KMS-11 (cell line): ENCODE measurements at regions not wholly inside any gene's neighbourhood (a gene's known extent, or its start where the extent isn't known, plus 50 kb on each side); places are given as distances from the start of the nearest gene placed in this dataset.

ENCODE experiments used
- H2AFZ ChIP-seq: fragments of 200-600 bp; sonication (generic); 2 replicates; pipeline ENCODE4 v1.6.1; 2016; ENCODE audit warnings: antibody characterized with exemption, mixed run types, low read depth
- H3K27ac ChIP-seq: fragments of 200-600 bp; sonication (generic); 2 replicates; pipeline ENCODE4 v1.6.1; 2016; ENCODE audit warnings: mild to moderate bottlenecking, mixed run types
- H3K27me3 ChIP-seq: fragments of 200-600 bp; sonication (generic); 2 replicates; pipeline ENCODE4 v1.6.1; 2017; ENCODE audit warnings: mild to moderate bottlenecking, low read depth, mixed run types, moderate library complexity; ENCODE audit not compliant: insufficient read depth
- H3K36me3 ChIP-seq: fragments of 200-600 bp; sonication (generic); 2 replicates; pipeline ENCODE4 v1.6.1; 2017; ENCODE audit warnings: mild to moderate bottlenecking, mixed run types; ENCODE audit not compliant: insufficient read depth
- H3K4me1 ChIP-seq: fragments of 200-600 bp; sonication (generic); 2 replicates; pipeline ENCODE4 v1.6.1; 2016; ENCODE audit warnings: mild to moderate bottlenecking, low read depth, mixed run types; ENCODE audit not compliant: poor library complexity, severe bottlenecking
- H3K4me2 ChIP-seq: fragments of 200-600 bp; sonication (generic); 2 replicates; pipeline ENCODE4 v1.7.0; 2016; ENCODE audit warnings: mild to moderate bottlenecking, mixed run types
- H3K4me3 ChIP-seq: fragments of 200-600 bp; sonication (generic); IDR thresholded peaks from 2 replicates; pipeline ENCODE4 v1.6.1; 2017; ENCODE audit warnings: low read depth, low read length, mixed read lengths; ENCODE audit not compliant: insufficient read depth
- H3K79me2 ChIP-seq: fragments of 200-600 bp; sonication (generic); 2 replicates; pipeline ENCODE4 v1.6.1; 2016; ENCODE audit warnings: low read depth, mixed run types; ENCODE audit not compliant: insufficient read depth
- H3K9ac ChIP-seq: fragments of 200-600 bp; sonication (generic); 2 replicates; pipeline ENCODE4 v1.6.1; 2016; ENCODE audit warnings: mild to moderate bottlenecking, mixed run types
- H4K20me1 ChIP-seq: fragments of 200-600 bp; sonication (generic); 2 replicates; pipeline ENCODE4 v1.6.1; 2016; ENCODE audit warnings: mild to moderate bottlenecking, mixed run types; ENCODE audit not compliant: insufficient read depth
- CTCF ChIP-seq: fragments of 200-600 bp; sonication (generic); conservative IDR thresholded peaks from 2 replicates; pipeline ENCODE4 v1.6.1; 2017; ENCODE audit warnings: low read depth, mild to moderate bottlenecking, antibody characterized with exemption, low read length, moderate library complexity, mixed read lengths

- H3K4me3 ChIP-seq, result no peak overlapping the region
- H2AFZ ChIP-seq, result no peak overlapping the region
- H4K20me1 ChIP-seq, result no peaks in the 10 kb centered on the region
- H3K79me2 ChIP-seq, result no peaks in the 10 kb centered on the region
- no peak for TF ChIP-seq CTCF
- H3K4me1 ChIP-seq, result no peaks in the 10 kb centered on the region
- no peaks in the 10 kb centered on the region for H3K27me3 ChIP-seq
- H3K36me3 ChIP-seq, result no peaks in the 10 kb centered on the region
- H3K9ac ChIP-seq, result no peak overlapping the region
- no peak overlapping the region for H3K27ac ChIP-seq
- no peak overlapping the region for H3K4me2 ChIP-seq
Observed at GRCh38 chr12:23423796-23424195, 525.7 kb downstream of the SOX5 start.

GRCh38 chr12:23424685-23425084, 524.8 kb downstream of the SOX5 start:
- Histone ChIP-seq H3K36me3 (no peaks in the 10 kb centered on the region), H3K9ac (no peak overlapping the region), H2AFZ (no peak overlapping the region), H3K4me1 (no peaks in the 10 kb centered on the region), H4K20me1 (no peaks in the 10 kb centered on the region), H3K4me2 (no peak overlapping the region), H3K27ac (no peak overlapping the region), H3K4me3 (no peak overlapping the region), H3K27me3 (no peaks in the 10 kb centered on the region), H3K79me2 (no peaks in the 10 kb centered on the region)
- no peak for TF ChIP-seq CTCF

DNA sequence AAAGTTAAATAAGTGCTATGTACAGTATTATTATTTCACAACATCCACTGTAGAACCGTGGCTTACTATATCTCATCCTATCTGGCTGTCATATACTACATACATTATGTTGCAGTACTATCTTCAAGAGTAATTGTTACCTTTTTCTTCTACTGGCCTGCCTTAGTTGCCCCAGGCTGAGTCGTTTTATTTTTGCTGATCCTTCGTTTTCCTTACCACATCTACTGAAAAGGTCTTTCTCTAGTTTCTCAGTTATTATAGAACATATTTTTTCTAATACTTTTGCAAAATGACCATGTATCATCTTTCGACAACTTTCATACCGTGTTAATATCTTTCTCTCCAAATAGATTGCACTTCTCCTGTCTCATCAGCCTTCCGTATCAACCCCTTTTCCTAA, 523.1 kb downstream of the SOX5 start:
- no peak for TF ChIP-seq CTCF
- H3K27ac ChIP-seq, result no peak overlapping the region
- H3K4me3 ChIP-seq, result no peak overlapping the region
- H2AFZ ChIP-seq, result no peak overlapping the region
- no peaks in the 10 kb centered on the region for H3K79me2 ChIP-seq
- H3K27me3 ChIP-seq, result no peaks in the 10 kb centered on the region
- H4K20me1 ChIP-seq, result no peaks in the 10 kb centered on the region
- H3K4me2 ChIP-seq, result no peak overlapping the region
- no peaks in the 10 kb centered on the region for H3K4me1 ChIP-seq
- H3K36me3 ChIP-seq, result no peaks in the 10 kb centered on the region
- H3K9ac ChIP-seq, result no peak overlapping the region

DNA sequence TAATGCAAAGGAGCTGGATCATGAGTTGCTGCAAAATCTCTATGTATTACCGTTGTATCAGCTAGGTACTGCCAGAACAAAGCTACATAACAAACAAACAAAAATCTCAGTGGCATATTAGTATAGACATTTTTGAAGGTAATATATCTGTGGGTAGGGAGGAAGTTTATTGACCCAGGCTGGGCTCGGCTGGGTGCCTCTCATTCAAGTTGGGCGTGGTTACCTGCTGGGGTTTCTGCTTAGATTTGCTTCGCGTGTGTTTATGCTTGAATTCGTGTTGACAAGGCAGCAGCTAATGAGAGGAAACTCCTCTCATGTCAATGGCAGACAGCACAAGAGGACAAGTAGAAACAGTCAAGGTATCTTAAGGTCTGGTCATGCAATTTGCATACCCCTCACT, 520.7 kb downstream of the SOX5 start:
- no peaks in the 10 kb centered on the region for H3K79me2 ChIP-seq
- no peak overlapping the region for H3K4me3 ChIP-seq
- no peak overlapping the region for H3K9ac ChIP-seq
- H3K4me2 ChIP-seq, result no peak overlapping the region
- H3K27ac ChIP-seq, result no peak overlapping the region
- no peaks in the 10 kb centered on the region for H3K27me3 ChIP-seq
- no peak overlapping the region for H2AFZ ChIP-seq
- H4K20me1 ChIP-seq, result no peaks in the 10 kb centered on the region
- no peaks in the 10 kb centered on the region for H3K36me3 ChIP-seq
- TF ChIP-seq CTCF, result no peak
- H3K4me1 ChIP-seq, result no peaks in the 10 kb centered on the region

DNA sequence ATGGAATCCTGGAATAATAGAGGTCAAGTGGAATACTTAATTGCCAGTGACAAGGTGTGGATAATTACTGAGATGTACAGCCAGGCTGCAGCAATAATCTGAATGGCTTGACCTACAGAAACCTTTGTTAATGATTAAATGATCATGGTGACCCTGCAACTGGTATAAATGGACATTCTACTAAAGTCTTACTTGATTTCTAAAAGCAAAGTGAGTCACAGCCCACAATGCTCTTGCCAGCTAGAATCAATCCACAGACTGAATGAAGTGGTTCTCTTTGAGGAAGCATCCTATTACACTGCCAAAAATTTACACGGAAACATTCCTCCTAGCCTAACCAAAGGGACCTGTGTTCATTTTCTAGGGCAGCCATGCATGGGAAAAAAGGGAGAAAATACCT, 518.5 kb downstream of the SOX5 start:
- H3K79me2 ChIP-seq, result no peaks in the 10 kb centered on the region
- no peak overlapping the region for H3K9ac ChIP-seq
- H2AFZ ChIP-seq, result no peak overlapping the region
- H3K27me3 ChIP-seq, result no peaks in the 10 kb centered on the region
- H3K27ac ChIP-seq, result no peak overlapping the region
- TF ChIP-seq CTCF, result no peak
- no peaks in the 10 kb centered on the region for H3K36me3 ChIP-seq
- H3K4me1 ChIP-seq, result no peaks in the 10 kb centered on the region
- H3K4me2 ChIP-seq, result no peak overlapping the region
- no peaks in the 10 kb centered on the region for H4K20me1 ChIP-seq
- no peak overlapping the region for H3K4me3 ChIP-seq
